HepG2 (cell line): ENCODE measurements at regions not wholly inside any gene's neighbourhood (a gene's known extent, or its start where the extent isn't known, plus 50 kb on each side); places are given as distances from the start of the nearest gene placed in this dataset.

ENCODE experiments used
- ATAC-seq: fragments of 200-7000 bp; cut with Tn5 transposase; 3 replicates; pipeline ENCODE4 v1.9.1; 2020; ENCODE audit warnings: mild to moderate bottlenecking, moderate library complexity
- BruUV-seq: library from RNA; stranded (reverse); fragments of 400-500 nt; replicated peaks from 2 replicates; lab custom pipeline; 2021; lab: Mats Ljungman, UMichigan
- CTCF ChIA-PET: fragments of 300-600 bp; formaldehyde crosslinking; extraction: SDS; loops from one replicate; lab custom pipeline; 2021; ENCODE audit warnings: low total read pairs, inconsistent platforms, low intra/inter-chr PET ratio; lab: Yijun Ruan, JAX
- POLR2A ChIA-PET: fragments of 350-600 bp; sonication (Branson Sonifier 250); formaldehyde crosslinking; loops from one replicate; lab custom pipeline; 2020; ENCODE audit warnings: antibody characterized with exemption, inconsistent platforms; lab: Yijun Ruan, JAX
- DNase-seq: peaks from one replicate; pipeline ENCODE4 v3.0.0-alpha.2; 2015; ENCODE audit warnings: low spot score
- FAIRE-seq: peaks from 3 replicates; lab custom pipeline; 2011; peaks lifted over from hg19 to GRCh38; lab: Jason Lieb, UNC
- H2AFZ ChIP-seq: one replicate; pipeline ENCODE4 v1.6.1; 2011; ENCODE audit warnings: low read length, inconsistent platforms
- H3K27ac ChIP-seq: fragments of 300-600 bp; 3 replicates; pipeline ENCODE4 v1.8.0; 2011; ENCODE audit warnings: mixed run types, mild to moderate bottlenecking, mixed read lengths, low read length, inconsistent platforms; ENCODE audit not compliant: insufficient read depth; ENCODE audit errors: extremely low read length
- H3K27me3 ChIP-seq, 2 experiments: fragments of 200-600 bp in 1 of 2; 2 replicates in 1 of 2; 3 replicates in 1 of 2; pipeline versions ENCODE4 v1.6.0 to v1.8.0; 2011; ENCODE audit warnings: low read length in 2 of 2, mild to moderate bottlenecking in 2 of 2, moderate library complexity in 2 of 2, inconsistent platforms in 1 of 2; ENCODE audit not compliant: insufficient read depth in 2 of 2, control insufficient read depth in 1 of 2
- H3K36me3 ChIP-seq, 2 experiments: fragments of 200-600 bp in 1 of 2; replicated peaks in 1 of 2; 2 replicates in 1 of 2; 3 replicates in 1 of 2; pipeline versions ENCODE4 v1.5.1 to v1.8.0; 2011; ENCODE audit warnings: low read length in 2 of 2, inconsistent platforms in 1 of 2; ENCODE audit not compliant: insufficient read depth in 2 of 2, control insufficient read depth in 1 of 2
- H3K4me1 ChIP-seq: 2 replicates; pipeline ENCODE4 v1.5.1; 2012; ENCODE audit warnings: low read length, inconsistent platforms; ENCODE audit not compliant: insufficient read depth
- H3K4me2 ChIP-seq: 2 replicates; pipeline ENCODE4 v1.6.0; 2011; ENCODE audit warnings: low read depth, low read length, inconsistent platforms
- H3K4me3 ChIP-seq, 3 experiments: fragments of 200-600 bp in 1 of 3; sonication (generic), shearing (Covaris generic) in 1 of 3; replicated peaks in 1 of 3; 2 replicates each; pipeline ENCODE4 v1.5.1; 2011 to 2016; ENCODE audit warnings: low read length in 3 of 3, inconsistent platforms in 2 of 3, low read depth in 2 of 3, mild to moderate bottlenecking in 2 of 3, control low read depth in 1 of 3, mixed read lengths in 1 of 3; ENCODE audit not compliant: insufficient read depth in 1 of 3
- H3K79me2 ChIP-seq: one replicate; pipeline ENCODE4 v1.6.1; 2011; ENCODE audit warnings: low read length, inconsistent platforms; ENCODE audit not compliant: insufficient read depth
- H3K9ac ChIP-seq: 2 replicates; pipeline ENCODE4 v1.6.0; 2011; ENCODE audit warnings: mild to moderate bottlenecking, low read depth, low read length, inconsistent platforms; ENCODE audit not compliant: insufficient read depth
- H3K9me3 ChIP-seq: 2 replicates; pipeline ENCODE4 v1.5.1; 2012; ENCODE audit warnings: mild to moderate bottlenecking, low read length
- H4K20me1 ChIP-seq: 2 replicates; pipeline ENCODE4 v1.6.0; 2011; ENCODE audit warnings: inconsistent platforms, mild to moderate bottlenecking, low read length, moderate library complexity; ENCODE audit not compliant: insufficient read depth
- ATF7 ChIP-seq, 2 experiments: fragments of 450-650 bp in 1 of 2; sonication (generic) in 1 of 2; formaldehyde crosslinking in 1 of 2; IDR thresholded peaks; 2 replicates each; pipeline versions ENCODE4 v1.4.0 to v1.6.1; 2016 to 2020; ENCODE audit warnings: antibody characterized with exemption in 1 of 2, mild to moderate bottlenecking in 1 of 2, missing genetic modification reagents in 1 of 2
- MAFF ChIP-seq: IDR thresholded peaks from 2 replicates; pipeline ENCODE4 v1.6.1; 2011; ENCODE audit warnings: low read depth, low read length, improper control_type of control experiment
- MAFK ChIP-seq, 2 experiments: IDR thresholded peaks in 1 of 2; conservative IDR thresholded peaks in 1 of 2; 2 replicates each; pipeline ENCODE4 v1.6.1; 2011; ENCODE audit warnings: improper control_type of control experiment in 2 of 2, low read length in 2 of 2
- NFIC ChIP-seq: IDR thresholded peaks from 2 replicates; pipeline ENCODE4 v1.6.1; 2012; ENCODE audit warnings: mild to moderate bottlenecking, low read length, inconsistent platforms
- NR2F1 ChIP-seq, 2 experiments: fragments of 450-650 bp in 1 of 2; formaldehyde crosslinking in 1 of 2; IDR thresholded peaks; 2 replicates each; pipeline versions ENCODE4 v1.5.0 to v1.6.1; 2016 to 2020; ENCODE audit warnings: mild to moderate bottlenecking in 1 of 2, missing compliant biosample characterization in 1 of 2, missing genetic modification reagents in 1 of 2, moderate library complexity in 1 of 2
- RFXANK ChIP-seq: IDR thresholded peaks from 2 replicates; pipeline ENCODE4 v1.6.1; 2016
- SUZ12 ChIP-seq: fragments of 150-350 bp; IDR thresholded peaks from 2 replicates; pipeline ENCODE4 v1.6.1; 2014; ENCODE audit warnings: low read depth, low read length
- TFAP4 ChIP-seq: sonication (generic); IDR thresholded peaks from 2 replicates; pipeline ENCODE4 v1.6.1; 2016; ENCODE audit warnings: low read depth, borderline replicate concordance
- ZC3H4 ChIP-seq: sonication (generic); formaldehyde crosslinking; IDR thresholded peaks from 2 replicates; pipeline ENCODE4 v1.4.0; 2020; ENCODE audit warnings: missing genetic modification reagents, borderline replicate concordance
- ZNF704 ChIP-seq: sonication (generic); formaldehyde crosslinking; IDR thresholded peaks from 2 replicates; pipeline ENCODE4 v1.8.1; 2023; ENCODE audit warnings: mild to moderate bottlenecking, inconsistent platforms, moderate library complexity, missing genetic modification reagents, borderline replicate concordance
- WGBS: methylation state at CpG from one replicate; pipeline ENCODE4 v1.1.6; 2017; ENCODE audit warnings: low lambda C conversion rate; 5-methylcytosine and 5-hydroxymethylcytosine counted together
- in situ Hi-C: cut with HindIII; loops from 2 replicates; pipeline ENCODE4 v1.10.0; 2017; ENCODE audit warnings: low pct_unique_long_range_greater_than_20kb; ENCODE audit not compliant: extremely low pct_ligation_motif_present
- intact Hi-C: fragments of 100-400 bp; cut with micrococcal nuclease; formaldehyde crosslinking; loops from one replicate; pipeline ENCODE4 v1.10.0; 2022; ENCODE audit not compliant: unreplicated experiment

- POLR2A ChIA-PET, result no interaction called here
- intact Hi-C loops, result no loop called here
- CTCF ChIA-PET, result no interaction called here
- DNase-seq (no peak), FAIRE-seq (no peak), ATAC-seq (no peak)
- in situ Hi-C loops, result no loop called here
- no peaks in the 10 kb centered on the region for H3K27me3 ChIP-seq
- no peaks in the 10 kb centered on the region for H4K20me1 ChIP-seq
- H3K4me3 ChIP-seq, result no peak overlapping the region
- no peak overlapping the region for H3K4me2 ChIP-seq
- 94% methylated on average over 11 of the region's 11 CpGs for WGBS
- no peaks in the 10 kb centered on the region for H3K79me2 ChIP-seq
- H3K27ac ChIP-seq, result no peak overlapping the region
- no peak for TF ChIP-seq NFIC
- TF ChIP-seq SUZ12, result no peak
- TF ChIP-seq ZNF704 (CRISPR knock-in tag), result no peak
- TF ChIP-seq MAFK (conservative IDR thresholded peaks at IDR 0.05 in 1 of 2, IDR thresholded peaks at IDR 0.05 in 1 of 2; ENCODE audit: low read length in 2 of 2), result peak; percentile 72 to 83
- TF ChIP-seq NR2F1 (CRISPR knock-in tag; IDR thresholded peaks at IDR 0.05), result no peak
- no peak for TF ChIP-seq TFAP4
- TF ChIP-seq MAFF, result peak; percentile 68
- TF ChIP-seq RFXANK, result no peak
- no peak for TF ChIP-seq ZC3H4 (CRISPR knock-in tag)
- no peak for TF ChIP-seq ATF7 (IDR thresholded peaks at IDR 0.05)
- TF ChIP-seq ATF7 (CRISPR knock-in tag; IDR thresholded peaks at IDR 0.05), result no peak
- H3K9ac ChIP-seq, result no peak overlapping the region
- no peaks in the 10 kb centered on the region for H3K9me3 ChIP-seq
- H2AFZ ChIP-seq, result no peak overlapping the region
- peaks cover 14% of the 10 kb centered on the region; the same call in 1 of the 2 replicates for H3K4me1 ChIP-seq
- BruUV-seq, result no TSS peak
- H3K36me3 ChIP-seq, result no peaks in the 10 kb centered on the region
Measured at GRCh38 chr10:59088912-59089573, 87.4 kb upstream of the PHYHIPL start.
